Nephron progenitor cell (in vitro differentiated cells): ENCODE measurements at regions not wholly inside any gene's neighbourhood (a gene's known extent, or its start where the extent isn't known, plus 50 kb on each side); places are given as distances from the start of the nearest gene placed in this dataset.

Source experiments
- DNase-seq: peaks from one replicate; pipeline ENCODE4 v3.0.0; 2021
- H3K27ac Mint-ChIP-seq: 2 replicates; pipeline ENCODE4 v1.8.0; 2021; ENCODE audit warnings: mild to moderate bottlenecking, moderate library complexity, mixed read lengths
- H3K27me3 Mint-ChIP-seq: 2 replicates; pipeline ENCODE4 v1.8.0; 2021; ENCODE audit warnings: mild to moderate bottlenecking, low read depth, mixed read lengths; ENCODE audit not compliant: poor library complexity
- H3K36me3 Mint-ChIP-seq: 2 replicates; pipeline ENCODE4 v1.8.0; 2021; ENCODE audit warnings: low read depth, mixed read lengths
- H3K4me1 Mint-ChIP-seq: 2 replicates; pipeline ENCODE4 v1.8.0; 2021; ENCODE audit warnings: mixed read lengths
- H3K4me3 Mint-ChIP-seq: 2 replicates; pipeline ENCODE4 v1.8.0; 2021; ENCODE audit warnings: mild to moderate bottlenecking, moderate library complexity, mixed read lengths
- H3K9me3 Mint-ChIP-seq: 2 replicates; pipeline ENCODE4 v1.8.0; 2021; ENCODE audit warnings: mild to moderate bottlenecking, moderate library complexity, mixed read lengths
- TF ChIP-seq, protein P1 (sequence below): fragments of 200-600 bp; sonication (generic); IDR thresholded peaks from 2 replicates; pipeline ENCODE4 v1.5.0; 2021; ENCODE audit warnings: antibody characterized with exemption

DNA sequence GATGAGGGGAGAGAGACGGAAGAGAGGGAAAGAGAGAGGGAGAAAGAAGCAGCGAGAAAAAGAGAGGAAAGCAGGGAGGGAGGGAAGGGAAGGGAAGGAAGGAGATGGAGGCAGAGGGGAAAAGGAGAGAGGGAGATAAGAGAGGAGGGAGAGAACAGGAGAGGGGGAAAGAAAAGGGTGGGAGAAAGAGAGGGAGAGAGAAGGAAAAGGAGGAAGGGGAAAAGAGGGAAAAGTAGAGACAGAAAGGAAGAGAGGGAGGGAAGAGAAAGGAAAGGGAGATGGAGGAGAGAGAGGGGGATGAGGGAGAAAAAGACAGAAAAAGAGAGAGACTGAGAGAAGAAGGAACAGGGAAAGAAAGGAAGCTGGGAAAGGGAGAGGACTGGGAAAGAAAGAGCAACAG lies 814.4 kb downstream of the CDH11 start:
- no peaks in the 10 kb centered on the region for H3K27me3 Mint-ChIP-seq
- peaks cover 10% of the 10 kb centered on the region for H3K9me3 Mint-ChIP-seq
- DNase-seq, result no peak
- H3K27ac Mint-ChIP-seq, result no peak overlapping the region
- no peaks in the 10 kb centered on the region for H3K36me3 Mint-ChIP-seq
- H3K4me3 Mint-ChIP-seq, result no peak overlapping the region
- H3K4me1 Mint-ChIP-seq, result peaks cover 9% of the 10 kb centered on the region
- TF ChIP-seq, protein P1, sequence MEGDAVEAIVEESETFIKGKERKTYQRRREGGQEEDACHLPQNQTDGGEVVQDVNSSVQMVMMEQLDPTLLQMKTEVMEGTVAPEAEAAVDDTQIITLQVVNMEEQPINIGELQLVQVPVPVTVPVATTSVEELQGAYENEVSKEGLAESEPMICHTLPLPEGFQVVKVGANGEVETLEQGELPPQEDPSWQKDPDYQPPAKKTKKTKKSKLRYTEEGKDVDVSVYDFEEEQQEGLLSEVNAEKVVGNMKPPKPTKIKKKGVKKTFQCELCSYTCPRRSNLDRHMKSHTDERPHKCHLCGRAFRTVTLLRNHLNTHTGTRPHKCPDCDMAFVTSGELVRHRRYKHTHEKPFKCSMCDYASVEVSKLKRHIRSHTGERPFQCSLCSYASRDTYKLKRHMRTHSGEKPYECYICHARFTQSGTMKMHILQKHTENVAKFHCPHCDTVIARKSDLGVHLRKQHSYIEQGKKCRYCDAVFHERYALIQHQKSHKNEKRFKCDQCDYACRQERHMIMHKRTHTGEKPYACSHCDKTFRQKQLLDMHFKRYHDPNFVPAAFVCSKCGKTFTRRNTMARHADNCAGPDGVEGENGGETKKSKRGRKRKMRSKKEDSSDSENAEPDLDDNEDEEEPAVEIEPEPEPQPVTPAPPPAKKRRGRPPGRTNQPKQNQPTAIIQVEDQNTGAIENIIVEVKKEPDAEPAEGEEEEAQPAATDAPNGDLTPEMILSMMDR, result no peak

DNA sequence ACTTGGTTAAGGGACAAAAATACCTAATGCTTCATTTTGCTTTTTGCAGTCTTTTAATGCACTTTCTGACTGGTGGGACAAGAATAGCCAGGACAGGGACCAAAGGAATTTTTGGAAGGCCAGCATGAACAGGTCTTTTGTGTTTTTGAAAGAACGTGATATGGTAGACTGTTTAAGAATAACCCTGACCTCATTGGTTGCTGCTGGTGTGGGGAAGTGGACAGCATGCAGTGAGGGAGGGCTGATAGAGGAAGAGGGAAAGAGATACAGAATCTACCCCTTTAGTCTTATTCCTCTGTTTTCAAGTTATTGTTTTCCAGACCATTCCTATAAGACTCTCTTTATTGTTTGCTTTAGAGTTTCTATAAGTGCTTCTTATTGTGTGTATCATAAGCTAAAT lies 816.2 kb downstream of the CDH11 start:
- Mint-ChIP-seq H3K36me3 (no peaks in the 10 kb centered on the region), H3K4me1 (peaks cover 9% of the 10 kb centered on the region), H3K27me3 (no peaks in the 10 kb centered on the region), H3K4me3 (no peak overlapping the region), H3K27ac (no peak overlapping the region), H3K9me3 (peaks cover 10% of the 10 kb centered on the region)
- TF ChIP-seq, protein P1, result no peak
- DNase-seq, result no peak

DNA sequence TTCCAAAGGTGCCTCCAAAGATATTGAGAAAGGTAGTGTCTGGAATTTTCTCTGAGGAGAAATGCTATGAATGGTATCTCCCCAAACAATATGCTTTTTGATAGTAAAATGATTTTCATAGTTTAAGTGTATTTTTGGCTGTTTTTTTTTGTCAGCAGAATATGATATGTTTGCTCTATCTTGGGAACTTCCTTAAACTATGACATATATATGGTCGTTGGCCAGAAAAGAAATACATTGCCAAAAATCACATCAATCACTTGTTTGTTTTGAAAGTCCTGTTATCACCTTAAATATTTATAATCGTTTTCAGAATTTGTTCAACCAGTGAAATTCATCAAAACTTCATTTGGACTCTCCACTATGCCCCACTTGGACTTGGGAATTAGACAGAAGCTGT lies 816.9 kb downstream of the CDH11 start:
- no peak for DNase-seq
- Mint-ChIP-seq H3K27me3 (no peaks in the 10 kb centered on the region), H3K4me3 (no peak overlapping the region)

DNA sequence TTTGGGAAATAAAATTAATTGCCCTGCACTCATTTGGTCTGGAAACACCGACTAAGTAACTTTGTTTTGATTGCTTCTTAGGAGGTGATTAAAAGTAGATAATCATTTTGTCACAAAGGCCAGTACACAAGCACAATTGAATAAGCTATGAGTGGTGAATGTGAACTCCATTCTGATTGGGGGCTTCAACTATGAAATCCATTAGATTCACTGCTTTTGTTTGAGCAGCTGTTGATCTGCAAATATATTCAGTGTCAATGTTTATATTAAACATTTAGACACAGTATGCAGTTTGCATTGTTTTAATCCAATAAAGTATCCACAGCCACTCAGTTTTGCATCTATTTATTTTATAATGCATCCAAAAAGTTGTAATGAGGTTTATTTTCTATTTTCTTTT lies 817.5 kb downstream of the CDH11 start:
- peaks cover 8% of the 10 kb centered on the region for H3K9me3 Mint-ChIP-seq
- peaks cover 9% of the 10 kb centered on the region for H3K4me1 Mint-ChIP-seq
- no peaks in the 10 kb centered on the region for H3K36me3 Mint-ChIP-seq
- no peaks in the 10 kb centered on the region for H3K27me3 Mint-ChIP-seq
- no peak overlapping the region for H3K4me3 Mint-ChIP-seq
- H3K27ac Mint-ChIP-seq, result no peak overlapping the region
- no peak for DNase-seq
- TF ChIP-seq, protein P1, result no peak

More for the DNA sequence above, 816.9 kb downstream of the CDH11 start:
- Mint-ChIP-seq H3K27ac (no peak overlapping the region), H3K36me3 (no peaks in the 10 kb centered on the region), H3K9me3 (peaks cover 10% of the 10 kb centered on the region), H3K4me1 (peaks cover 9% of the 10 kb centered on the region)
- TF ChIP-seq, protein P1, result no peak

- DNase-seq, result no peak
- Mint-ChIP-seq H3K27me3 (no peaks in the 10 kb centered on the region), H3K4me3 (no peak overlapping the region), H3K36me3 (no peaks in the 10 kb centered on the region), H3K9me3 (no peaks in the 10 kb centered on the region), H3K27ac (no peak overlapping the region), H3K4me1 (no peaks in the 10 kb centered on the region)
- TF ChIP-seq, protein P1, result no peak
Measured at GRCh38 chr16:64297863-64298600, 823.8 kb downstream of the CDH11 start.

GRCh38 chr16:64295466-64295865 lies 826.4 kb downstream of the CDH11 start:
- Mint-ChIP-seq H3K27ac (no peak overlapping the region), H3K4me1 (no peaks in the 10 kb centered on the region)
- DNase-seq, result no peak

More at GRCh38 chr16:64295466-64295865, 826.4 kb downstream of the CDH11 start:
- no peaks in the 10 kb centered on the region for H3K36me3 Mint-ChIP-seq
- H3K9me3 Mint-ChIP-seq, result no peaks in the 10 kb centered on the region
- H3K27me3 Mint-ChIP-seq, result no peaks in the 10 kb centered on the region
- TF ChIP-seq, protein P1, result no peak
- no peak overlapping the region for H3K4me3 Mint-ChIP-seq
